Mesenchymal stem cell (in vitro differentiated cells and primary cell): ENCODE measurements at regions not wholly inside any gene's neighbourhood (a gene's known extent, or its start where the extent isn't known, plus 50 kb on each side); places are given as distances from the start of the nearest gene placed in this dataset.

Experiments
- DNase-seq: peaks from one replicate; pipeline ENCODE4 v3.0.0-alpha.2; 2013
- H2AFZ ChIP-seq: one replicate; pipeline ENCODE4 v1.6.1; 2013; ENCODE audit warnings: low read depth, mild to moderate bottlenecking, control low read depth, inconsistent platforms, low read length, moderate library complexity
- H2AK5ac ChIP-seq: 2 replicates; pipeline ENCODE4 v1.6.1; 2013; ENCODE audit warnings: low read length, moderate library complexity, mild to moderate bottlenecking, inconsistent platforms; ENCODE audit not compliant: severe bottlenecking
- H2BK120ac ChIP-seq: one replicate; pipeline ENCODE4 v1.6.1; 2013; ENCODE audit warnings: low read depth, mild to moderate bottlenecking, inconsistent platforms, low read length, moderate library complexity
- H2BK12ac ChIP-seq, 2 experiments: one replicate each; pipeline ENCODE4 v1.6.1; 2013; ENCODE audit warnings: inconsistent platforms in 2 of 2, low read length in 2 of 2, mild to moderate bottlenecking in 2 of 2, moderate library complexity in 2 of 2, control low read depth in 1 of 2
- H2BK15ac ChIP-seq: one replicate; pipeline ENCODE4 v1.6.1; 2013; ENCODE audit warnings: mild to moderate bottlenecking, low read depth, inconsistent platforms; ENCODE audit not compliant: poor library complexity, severe bottlenecking
- H2BK5ac ChIP-seq: 2 replicates; pipeline ENCODE4 v1.6.1; 2013; ENCODE audit warnings: low read depth, mild to moderate bottlenecking, low read length, control low read depth, inconsistent platforms; ENCODE audit not compliant: poor library complexity, severe bottlenecking
- H3K14ac ChIP-seq, 2 experiments: one replicate each; pipeline ENCODE4 v1.6.1; 2013; ENCODE audit warnings: inconsistent platforms in 2 of 2, low read length in 2 of 2, control low read depth in 1 of 2, mild to moderate bottlenecking in 1 of 2, moderate library complexity in 1 of 2
- H3K18ac ChIP-seq, 2 experiments: one replicate each; pipeline ENCODE4 v1.6.1; 2013; ENCODE audit warnings: inconsistent platforms in 2 of 2, low read length in 2 of 2, control low read depth in 1 of 2, low read depth in 1 of 2, mild to moderate bottlenecking in 1 of 2
- H3K23ac ChIP-seq, 2 experiments: one replicate each; pipeline ENCODE4 v1.6.1; 2013; ENCODE audit warnings: inconsistent platforms in 2 of 2, low read length in 2 of 2, mild to moderate bottlenecking in 2 of 2, moderate library complexity in 2 of 2, control low read depth in 1 of 2
- H3K27ac ChIP-seq: 2 replicates; pipeline ENCODE4 v1.5.1; 2013; ENCODE audit warnings: mild to moderate bottlenecking, moderate library complexity, low read length, control low read depth, inconsistent platforms; ENCODE audit not compliant: poor library complexity, severe bottlenecking
- H3K27me3 ChIP-seq, 2 experiments: 2 replicates each; pipeline versions ENCODE4 v1.6.1 to v1.7.0; 2013; ENCODE audit warnings: low read length in 2 of 2, mild to moderate bottlenecking in 2 of 2, moderate library complexity in 2 of 2, control low read depth in 1 of 2, inconsistent platforms in 1 of 2; ENCODE audit not compliant: control insufficient read depth in 1 of 2, insufficient read depth in 1 of 2
- H3K36me3 ChIP-seq, 2 experiments: 2 replicates each; pipeline versions ENCODE4 v1.6.1 to v1.7.0; 2013; ENCODE audit warnings: low read length in 2 of 2, control low read depth in 1 of 2, inconsistent platforms in 1 of 2, low read depth in 1 of 2, mild to moderate bottlenecking in 1 of 2; ENCODE audit not compliant: insufficient read depth in 2 of 2, control insufficient read depth in 1 of 2
- H3K4ac ChIP-seq, 2 experiments: one replicate each; pipeline ENCODE4 v1.6.1; 2013; ENCODE audit warnings: inconsistent platforms in 2 of 2, low read length in 2 of 2, mild to moderate bottlenecking in 2 of 2, moderate library complexity in 2 of 2, control low read depth in 1 of 2, low read depth in 1 of 2
- H3K4me1 ChIP-seq: 2 replicates; pipeline ENCODE4 v1.6.1; 2013; ENCODE audit warnings: low read depth, low read length, control low read depth; ENCODE audit not compliant: control insufficient read depth, insufficient read depth
- H3K4me2 ChIP-seq: 2 replicates; pipeline ENCODE4 v1.6.1; 2013; ENCODE audit warnings: low read length, mild to moderate bottlenecking, inconsistent platforms; ENCODE audit not compliant: poor library complexity, severe bottlenecking
- H3K4me3 ChIP-seq, 2 experiments: 2 replicates each; pipeline versions ENCODE4 v1.5.1 to v1.7.0; 2013; ENCODE audit warnings: low read length in 2 of 2, mild to moderate bottlenecking in 2 of 2, control low read depth in 1 of 2, low read depth in 1 of 2; ENCODE audit not compliant: insufficient read depth in 1 of 2
- H3K79me1 ChIP-seq: replicated peaks from 2 replicates; pipeline ENCODE4 v1.6.1; 2013; ENCODE audit warnings: mild to moderate bottlenecking, control low read depth, low read length, inconsistent platforms; ENCODE audit not compliant: poor library complexity, severe bottlenecking
- H3K9ac ChIP-seq: 2 replicates; pipeline ENCODE4 v1.7.0; 2013; ENCODE audit warnings: mild to moderate bottlenecking, low read length, moderate library complexity
- H3K9me3 ChIP-seq: 2 replicates; pipeline ENCODE4 v1.7.0; 2013; ENCODE audit warnings: mild to moderate bottlenecking, low read length; ENCODE audit not compliant: control insufficient read depth
- H4K8ac ChIP-seq: one replicate; pipeline ENCODE4 v1.6.1; 2013; ENCODE audit warnings: inconsistent platforms, mild to moderate bottlenecking, low read length, moderate library complexity
- H4K91ac ChIP-seq: one replicate; pipeline ENCODE4 v1.6.1; 2013; ENCODE audit warnings: mild to moderate bottlenecking, low read length, inconsistent platforms
- WGBS: methylation state at CpG from one replicate; pipeline ENCODE4 v1.1.7; 2013; ENCODE audit warnings: mixed read lengths; 5-methylcytosine and 5-hydroxymethylcytosine counted together

GRCh38 chr10:114881417-114881816 is 56.6 kb upstream of the TRUB1 start:
- H3K9ac ChIP-seq, result no peak overlapping the region
- H2BK12ac ChIP-seq, result peak overlapping the region in 1 of 2 experiments; percentile 42
- no peak overlapping the region for H3K23ac ChIP-seq
- no peak overlapping the region for H2BK120ac ChIP-seq
- H3K9me3 ChIP-seq, result no peaks in the 10 kb centered on the region
- peak overlapping the region; percentile 64 to 91 for H3K18ac ChIP-seq
- H2AFZ ChIP-seq, result no peak overlapping the region
- peak overlapping the region; percentile 89 for H3K27ac ChIP-seq
- no peak overlapping the region for H4K8ac ChIP-seq
- H3K14ac ChIP-seq, result no peak overlapping the region
- H3K4me1 ChIP-seq, result peaks cover 16% of the 10 kb centered on the region
- no peaks in the 10 kb centered on the region for H3K36me3 ChIP-seq
- peak overlapping the region; percentile 36 for H4K91ac ChIP-seq
- WGBS, result 35% methylated on average over 3 of the region's 3 CpGs
- no peak overlapping the region for H3K4me3 ChIP-seq
- DNase-seq, result peak; percentile 88
- peak overlapping the region; percentile 40 for H3K4me2 ChIP-seq
- H3K27me3 ChIP-seq, result peaks cover 0 to 7% of the 10 kb centered on the region in 2 experiments
- no peak overlapping the region for H2BK15ac ChIP-seq
- no peak overlapping the region for H2BK5ac ChIP-seq
- no peaks in the 10 kb centered on the region for H3K79me1 ChIP-seq
- no peak overlapping the region for H3K4ac ChIP-seq
- H2AK5ac ChIP-seq, result no peak overlapping the region

DNA sequence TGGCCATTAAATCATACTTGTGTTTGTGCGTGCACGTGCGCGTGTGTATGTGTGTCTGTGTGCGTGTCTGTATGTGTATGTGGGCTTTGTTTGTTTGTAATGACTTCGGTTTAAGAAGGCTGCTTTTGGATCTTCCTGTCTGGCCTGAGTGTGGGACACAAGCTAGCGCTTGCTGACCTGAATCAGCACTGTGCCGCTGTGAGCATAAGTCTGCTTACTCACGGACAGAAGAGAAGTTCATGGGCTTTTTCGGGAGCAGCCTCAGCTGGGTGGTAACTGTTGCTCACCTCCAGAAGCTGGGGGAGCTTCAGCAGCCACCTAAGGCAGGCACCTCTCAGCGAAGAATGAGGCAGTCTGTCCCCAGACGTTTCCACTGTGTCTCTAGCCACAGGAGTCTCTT is 56.1 kb upstream of the TRUB1 start:
- Histone ChIP-seq H3K9me3 (no peaks in the 10 kb centered on the region), H2BK12ac (peak overlapping the region in 1 of 2 experiments; percentile 40), H3K4ac (peak overlapping the region; percentile 34 to 41), H3K36me3 (no peaks in the 10 kb centered on the region), H2BK5ac (peak overlapping the region; percentile 69), H2AK5ac (peak overlapping the region; percentile 57), H2AFZ (peak overlapping the region; percentile 74), H3K18ac (peak overlapping the region; percentile 64 to 91), H3K27me3 (peaks cover 0 to 7% of the 10 kb centered on the region in 2 experiments), H3K4me2 (peak overlapping the region; percentile 10), H3K4me3 (no peak overlapping the region), H3K79me1 (no peaks in the 10 kb centered on the region), H3K23ac (no peak overlapping the region), H3K14ac (no peak overlapping the region), H3K9ac (no peak overlapping the region), H3K4me1 (peaks cover 13% of the 10 kb centered on the region), H2BK120ac (no peak overlapping the region), H4K8ac (peak overlapping the region; percentile 60), H4K91ac (peak overlapping the region; percentile 36), H2BK15ac (no peak overlapping the region), H3K27ac (peak overlapping the region; percentile 89)
- WGBS, result 36% methylated on average over 12 of the region's 12 CpGs
- DNase-seq, result peak; percentile 84

DNA sequence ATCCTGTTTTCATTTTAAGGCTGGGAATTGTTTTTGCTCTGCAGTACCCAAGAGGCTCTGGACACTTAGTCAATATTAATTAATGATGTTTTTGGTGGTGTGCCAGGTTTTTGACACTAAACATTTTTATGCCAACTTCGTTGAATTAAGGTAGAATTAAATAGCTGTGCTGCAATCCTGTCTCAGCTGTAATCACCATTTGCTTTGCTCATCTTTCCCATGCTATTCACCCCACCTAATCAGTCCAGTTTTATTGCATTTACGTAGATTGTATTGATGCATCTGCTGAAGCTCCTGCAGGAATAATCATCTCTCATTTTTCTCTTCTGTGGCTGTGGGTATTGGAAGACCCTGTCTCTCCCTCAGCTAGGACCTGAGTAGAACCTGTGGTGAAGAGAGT is 52.6 kb upstream of the TRUB1 start:
- Histone ChIP-seq H3K9ac (no peak overlapping the region), H2AK5ac (no peak overlapping the region), H3K4me3 (no peak overlapping the region), H3K23ac (no peak overlapping the region), H2BK12ac (no peak overlapping the region), H4K91ac (no peak overlapping the region), H3K79me1 (no peaks in the 10 kb centered on the region), H2AFZ (no peak overlapping the region), H3K14ac (no peak overlapping the region), H3K4ac (no peak overlapping the region), H3K18ac (no peak overlapping the region), H2BK5ac (no peak overlapping the region), H4K8ac (no peak overlapping the region), H3K36me3 (no peaks in the 10 kb centered on the region), H3K4me1 (peaks cover 13% of the 10 kb centered on the region), H3K27ac (no peak overlapping the region), H2BK15ac (no peak overlapping the region), H3K27me3 (peaks cover 0 to 11% of the 10 kb centered on the region in 2 experiments), H3K4me2 (no peak overlapping the region), H3K9me3 (no peaks in the 10 kb centered on the region), H2BK120ac (no peak overlapping the region)
- 78% methylated on average over 2 of the region's 2 CpGs for WGBS
- no peak for DNase-seq
